CD4-positive, alpha-beta T cell treated with Interleukin-6 for 4 hours (primary cell): ENCODE measurements at regions not wholly inside any gene's neighbourhood (a gene's known extent, or its start where the extent isn't known, plus 50 kb on each side); places are given as distances from the start of the nearest gene placed in this dataset.

Source experiments
- DNase-seq: peaks from one replicate; pipeline ENCODE4 v3.0.0-alpha.2; 2020; ENCODE audit warnings: mixed read lengths

DNA sequence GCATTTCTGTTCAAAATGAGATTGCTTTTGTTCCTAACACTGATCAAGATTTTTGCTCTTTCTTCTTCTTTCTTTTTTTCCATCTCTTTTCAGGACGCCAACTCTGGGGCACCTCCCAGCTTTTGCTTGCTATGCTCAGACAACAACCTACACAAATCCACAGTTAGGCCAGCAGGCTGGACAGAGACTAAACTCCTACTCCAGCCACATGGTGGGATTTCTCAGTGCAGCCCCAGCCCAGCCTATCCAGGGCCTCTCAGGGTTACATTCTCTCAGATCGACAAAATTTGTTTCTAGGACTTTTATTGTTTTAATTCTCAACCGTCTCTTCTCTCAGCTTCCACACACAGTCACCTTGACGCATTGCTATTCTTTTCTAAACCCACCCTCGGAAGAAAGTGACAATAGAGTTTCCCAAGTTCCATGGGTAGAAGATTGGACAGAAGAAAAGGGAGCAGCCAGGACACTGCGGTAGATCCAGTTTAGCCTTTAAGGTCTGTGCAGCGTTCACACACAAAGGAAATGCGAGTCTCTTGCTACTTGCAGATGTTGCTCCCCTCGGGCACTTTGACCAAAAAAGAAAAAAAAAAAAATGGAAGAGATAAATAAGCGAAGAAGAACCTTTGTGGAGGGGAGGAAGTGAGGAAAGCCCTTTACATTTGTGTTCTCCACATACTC, 588.6 kb upstream of the GRAMD2B start:
- no peak for DNase-seq

DNA sequence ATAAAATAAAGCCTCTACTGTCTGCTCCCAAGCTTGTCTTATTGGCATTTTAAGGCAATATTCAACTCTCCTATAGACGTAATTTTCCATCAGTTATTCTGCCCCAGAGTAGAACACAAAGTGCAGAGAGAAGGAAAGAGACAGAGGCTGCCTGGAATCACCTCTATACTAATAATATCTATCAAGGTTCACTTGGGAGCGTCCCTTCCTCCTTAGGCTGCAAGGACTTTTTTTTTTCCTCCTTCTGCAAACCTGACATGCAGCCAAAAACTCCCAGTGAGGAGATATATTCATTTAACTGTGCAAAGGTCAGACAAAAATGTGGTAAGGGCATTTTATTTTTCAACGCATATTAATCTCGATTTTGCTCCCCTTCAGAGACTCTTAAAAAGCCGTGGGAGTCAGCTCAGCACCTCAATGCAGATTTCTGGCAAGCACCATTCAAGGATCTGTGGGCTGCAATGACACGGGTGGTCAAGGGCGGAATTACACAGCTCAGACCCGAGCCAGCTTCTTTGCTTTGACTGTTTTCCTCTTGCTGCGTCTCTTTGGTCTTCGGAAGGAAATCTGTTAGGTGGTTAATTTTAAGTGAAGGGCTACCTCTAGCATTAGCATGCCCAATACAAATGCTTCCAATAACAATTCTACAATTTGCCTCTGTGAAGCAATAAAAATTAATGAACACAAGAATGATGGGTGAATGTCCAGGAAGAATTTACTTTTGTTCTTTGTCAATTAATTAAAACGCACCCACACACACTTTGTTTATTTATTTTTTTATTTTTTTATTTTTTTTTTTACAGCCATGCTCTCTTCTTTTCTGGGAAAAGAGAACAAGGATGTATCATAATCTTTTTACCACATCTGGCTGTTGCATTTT, 587.7 kb upstream of the GRAMD2B start:
- no peak for DNase-seq

DNA sequence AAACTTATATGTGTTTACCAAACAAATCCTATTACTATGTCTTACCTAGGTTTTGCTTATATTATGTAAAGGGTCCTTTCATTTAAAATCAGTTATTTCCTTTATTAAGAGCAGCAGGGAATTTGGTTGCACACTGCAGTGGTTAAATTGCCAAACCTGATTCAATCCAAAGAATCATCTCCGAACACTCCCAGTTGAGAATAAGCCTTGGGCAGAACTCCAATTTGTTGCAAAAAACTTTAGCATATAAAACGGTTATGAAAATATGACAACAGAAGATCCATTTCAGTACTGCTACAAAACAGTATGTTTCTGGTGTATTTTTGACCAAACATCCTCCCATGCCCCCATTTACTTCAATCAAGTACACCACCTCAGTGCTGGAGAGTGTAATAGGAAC, 587.0 kb upstream of the GRAMD2B start:
- DNase-seq: no peak

DNA sequence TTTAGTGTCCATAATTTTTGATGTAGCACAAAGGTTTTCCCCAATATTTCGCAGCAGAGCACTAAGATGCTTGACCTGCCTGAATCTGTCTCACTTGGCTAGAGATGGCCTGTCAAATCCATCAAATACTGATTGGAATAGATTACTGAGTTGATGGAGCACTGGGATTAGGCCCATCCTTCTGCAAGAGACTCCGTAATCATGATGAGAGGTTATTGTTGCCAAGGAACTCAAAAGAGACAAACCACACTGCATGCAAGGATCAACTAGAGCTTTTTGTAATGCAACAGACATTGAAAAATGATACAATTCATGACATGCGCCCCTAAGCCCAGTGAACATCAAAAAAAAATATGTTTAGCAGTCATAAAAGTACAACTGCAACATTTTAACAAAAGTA, 585.3 kb upstream of the GRAMD2B start:
- no peak for DNase-seq

DNA sequence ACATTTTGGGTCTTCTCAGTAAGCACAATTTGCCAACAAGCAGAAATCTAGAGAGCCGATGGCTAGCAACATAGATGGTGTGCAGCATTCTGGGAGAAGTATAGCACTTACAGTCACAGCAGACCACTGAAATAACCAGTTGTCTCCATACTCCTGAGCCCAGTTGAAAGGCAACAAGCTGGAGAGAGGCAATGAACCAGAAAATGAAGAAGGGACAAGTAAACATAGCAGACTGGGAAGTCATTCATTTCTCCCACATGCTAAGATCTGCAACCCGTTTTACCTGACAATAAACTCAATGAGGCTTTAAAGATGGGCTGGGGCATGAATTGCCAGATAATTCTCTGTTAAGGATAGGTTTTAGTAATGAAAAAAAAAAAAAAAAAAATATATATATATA, 575.6 kb upstream of the GRAMD2B start:
- no peak for DNase-seq

DNA sequence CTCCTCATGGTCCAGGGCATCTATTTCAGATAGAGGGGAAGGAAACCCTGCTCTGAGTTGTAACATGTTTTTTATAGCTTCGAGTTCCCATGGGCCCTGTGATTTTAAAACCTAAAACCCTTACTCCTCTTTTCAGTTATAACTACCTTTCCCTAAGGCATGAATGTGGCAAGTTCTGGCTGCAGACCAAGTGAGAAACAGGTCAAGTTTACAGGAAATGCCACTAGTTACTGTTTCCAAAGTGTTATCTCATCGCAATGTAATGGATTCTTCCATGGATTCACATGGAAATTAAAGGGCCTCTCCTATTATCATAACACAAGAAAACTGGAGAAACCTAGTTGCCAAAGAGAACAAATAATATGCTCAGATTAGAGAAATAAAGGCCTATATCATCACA, 574.5 kb upstream of the GRAMD2B start:
- DNase-seq: no peak

DNA sequence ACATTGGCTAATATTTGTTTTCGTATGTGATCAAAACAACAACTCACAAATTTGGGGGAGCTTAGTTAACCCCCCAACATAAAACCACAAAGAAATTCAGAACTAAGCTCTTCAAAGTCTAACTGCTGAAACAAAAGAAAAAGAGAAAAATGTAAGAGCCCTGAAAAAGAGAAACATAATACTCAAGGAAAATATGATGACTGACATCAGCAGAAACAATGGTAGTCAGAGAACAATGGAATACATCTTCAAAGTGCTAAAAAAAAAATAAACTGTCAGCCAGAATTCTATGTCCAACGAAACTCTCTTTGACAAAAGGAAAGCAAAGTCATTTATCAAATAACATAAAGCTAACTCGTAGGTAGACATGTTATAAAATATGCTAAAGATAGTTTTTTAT, 566.3 kb upstream of the GRAMD2B start:
- no peak for DNase-seq

DNA sequence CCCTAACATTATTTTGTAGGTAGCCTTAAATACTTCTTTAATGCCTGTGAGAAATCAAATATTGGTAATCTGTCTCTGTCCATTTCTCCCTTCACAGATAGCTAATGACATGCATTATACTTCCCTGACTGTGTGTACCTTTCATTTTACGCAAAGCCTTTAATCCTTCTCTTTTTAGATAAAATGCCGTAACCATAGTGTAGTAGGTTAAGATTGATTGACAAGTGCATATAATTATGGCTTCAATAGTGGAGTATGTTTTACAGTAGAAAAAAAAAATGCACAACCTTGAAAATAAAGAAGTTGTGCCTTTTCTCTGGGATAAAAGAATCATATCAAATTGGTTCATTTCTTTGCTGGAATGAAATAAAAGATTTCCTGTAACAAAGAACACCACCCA, 559.6 kb upstream of the GRAMD2B start:
- DNase-seq: no peak

DNA sequence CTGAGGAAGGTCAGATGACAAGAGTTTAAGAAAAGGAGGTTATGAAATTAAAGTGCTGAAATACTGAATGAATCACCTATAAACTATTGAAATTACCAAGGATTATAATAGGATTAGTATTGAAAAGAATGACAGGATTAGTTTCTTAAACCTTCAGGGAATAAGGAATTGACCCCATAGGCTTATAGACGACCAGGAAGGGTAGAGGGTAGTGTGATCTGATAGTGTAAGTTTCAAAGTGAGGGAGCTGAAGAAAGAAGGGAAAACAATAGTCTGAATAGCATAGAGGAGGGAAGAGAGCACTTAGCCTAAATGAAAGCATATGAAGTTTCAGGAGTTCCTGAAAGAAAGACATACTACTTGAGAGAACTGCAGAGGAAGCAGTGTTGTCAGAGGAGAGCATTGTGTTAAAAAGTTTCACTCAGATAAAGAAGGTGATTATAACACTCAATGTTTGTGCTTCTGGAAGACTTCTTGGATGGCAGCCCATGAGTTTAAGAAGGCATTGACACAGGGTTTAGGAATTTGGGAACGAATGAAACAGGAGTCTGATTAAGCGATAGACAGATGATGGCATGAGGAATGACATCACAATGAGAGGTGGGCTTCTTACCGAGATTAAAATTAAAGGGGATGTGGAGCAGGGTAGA, 557.9 kb upstream of the GRAMD2B start:
- no peak for DNase-seq

DNA sequence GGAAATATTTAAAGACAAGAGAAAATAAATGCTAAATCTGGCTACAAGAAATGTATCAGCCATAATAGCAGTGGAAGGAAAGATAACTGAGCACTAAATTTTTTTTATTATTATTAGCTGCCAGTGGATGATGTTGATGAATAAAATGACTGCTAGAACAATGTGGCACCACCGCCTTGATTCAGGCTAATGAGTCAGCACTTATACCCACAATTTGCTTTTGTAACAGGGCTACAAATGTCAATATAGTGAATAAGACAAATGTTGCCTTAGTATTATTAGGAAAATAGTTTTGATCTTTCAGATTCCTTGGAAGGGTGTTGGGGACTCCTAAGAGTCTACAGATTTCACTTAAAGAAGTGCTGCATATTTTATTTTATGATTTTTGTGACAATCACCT, 555.2 kb upstream of the GRAMD2B start:
- no peak for DNase-seq

DNA sequence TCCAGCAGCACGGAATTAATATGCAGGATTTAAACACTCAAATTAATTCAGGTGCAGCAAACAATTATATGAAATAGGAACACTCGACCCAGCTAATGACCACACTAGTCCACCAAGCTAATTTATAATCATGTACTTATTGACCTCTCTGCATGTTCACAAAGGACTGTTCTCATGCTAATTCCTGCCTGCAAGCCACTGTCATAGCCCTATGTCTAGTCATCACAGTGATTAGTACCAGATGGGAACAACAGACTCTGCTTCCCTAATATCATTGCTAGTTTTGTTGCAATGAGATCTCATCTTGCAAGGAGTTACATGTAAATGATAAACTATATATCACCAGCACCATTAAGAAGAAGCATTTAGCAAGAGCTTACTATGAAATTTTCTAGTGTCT, 553.0 kb upstream of the GRAMD2B start:
- DNase-seq: no peak

DNA sequence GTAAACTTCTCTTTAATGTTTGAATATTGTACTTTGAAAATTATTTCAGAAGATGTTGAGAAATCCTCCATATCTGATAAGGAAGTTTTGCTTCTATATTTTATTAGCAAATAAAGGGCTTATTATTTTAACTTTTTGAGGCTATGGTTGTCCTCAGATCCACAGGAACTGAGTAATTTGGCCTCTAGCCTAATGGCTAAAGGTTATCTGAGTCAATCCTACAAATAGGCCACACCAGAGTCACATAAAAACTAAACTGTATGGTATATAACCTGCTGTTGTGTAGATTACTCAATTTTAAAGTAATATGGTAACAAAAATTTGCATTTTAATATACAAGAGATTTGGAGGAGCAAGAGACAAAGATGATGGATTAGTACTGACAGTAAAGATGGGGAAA, 549.2 kb upstream of the GRAMD2B start:
- DNase-seq: no peak

DNA sequence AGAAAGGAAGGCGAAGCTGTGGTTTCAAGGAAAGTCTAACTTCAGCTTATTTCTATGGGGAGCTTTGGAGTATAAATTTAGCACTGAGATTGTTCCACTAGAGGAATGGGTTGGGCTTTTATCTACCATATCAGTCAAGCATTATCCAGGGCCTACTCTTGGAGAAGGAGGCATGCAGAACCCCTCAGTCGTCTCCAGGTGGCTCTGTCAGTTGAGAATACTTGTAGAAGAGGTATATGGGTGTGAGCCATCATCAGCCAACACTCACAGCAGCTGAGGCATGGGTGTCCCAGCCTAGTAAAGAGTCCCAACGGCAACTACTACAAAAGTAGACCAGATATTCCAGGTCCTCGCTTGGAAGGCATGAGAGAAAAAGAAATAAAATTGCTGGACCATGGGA, 548.5 kb upstream of the GRAMD2B start:
- DNase-seq: no peak

DNA sequence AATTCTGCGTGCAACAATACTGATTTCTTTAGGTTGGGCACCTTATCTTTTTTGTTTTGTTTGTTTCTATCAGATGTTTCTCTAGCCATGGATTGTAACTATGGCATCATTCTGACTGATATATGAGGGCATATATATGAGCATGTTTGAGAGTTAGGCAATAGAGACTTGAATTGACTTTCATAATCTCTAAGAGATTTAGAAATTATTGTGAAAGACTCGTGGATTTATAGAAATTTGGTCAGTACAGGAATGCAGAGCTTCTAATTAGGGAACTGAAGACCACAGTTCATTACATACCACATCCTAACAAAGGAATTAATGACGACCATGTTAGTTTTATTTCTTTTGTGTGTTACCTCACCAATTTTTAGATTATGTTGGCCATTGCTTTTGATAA, 546.0 kb upstream of the GRAMD2B start:
- DNase-seq: no peak

DNA sequence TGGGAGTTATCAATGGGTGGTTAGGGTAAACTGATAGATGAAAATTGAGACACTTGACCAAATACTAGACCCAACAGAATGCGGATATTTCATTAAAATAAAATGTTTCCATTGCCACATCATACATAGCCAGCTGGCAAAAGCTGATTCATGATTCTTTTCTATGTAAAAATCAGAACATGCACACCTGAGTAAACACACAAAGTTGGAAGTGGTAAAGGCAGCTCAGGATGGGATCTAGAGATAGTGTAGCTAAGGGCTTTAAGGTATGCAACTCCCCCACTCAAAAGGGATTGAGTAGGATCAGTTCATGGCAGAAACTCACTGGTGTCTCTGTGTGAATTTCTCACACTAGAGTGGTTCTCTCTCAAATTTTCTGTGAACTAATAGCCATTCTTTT, 541.1 kb upstream of the GRAMD2B start:
- DNase-seq: no peak

DNA sequence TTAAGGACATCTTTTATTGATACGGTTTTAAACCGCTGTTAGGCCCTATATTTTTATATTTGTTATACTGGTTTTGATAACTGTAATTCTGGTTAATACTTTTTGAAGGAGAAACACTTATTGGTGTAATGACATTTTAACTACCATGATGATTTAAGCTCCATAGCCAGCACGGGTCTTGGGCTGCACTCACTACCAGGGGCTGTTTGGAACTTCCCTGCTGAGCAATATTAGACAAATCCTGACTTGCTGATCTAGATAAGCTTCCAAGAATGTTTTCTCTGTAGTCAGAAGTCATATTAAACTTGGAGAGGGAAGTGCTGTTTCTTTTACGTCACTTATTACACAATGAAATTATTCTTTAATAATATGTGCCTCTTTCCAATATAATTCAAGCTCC, 540.0 kb upstream of the GRAMD2B start:
- no peak for DNase-seq

DNA sequence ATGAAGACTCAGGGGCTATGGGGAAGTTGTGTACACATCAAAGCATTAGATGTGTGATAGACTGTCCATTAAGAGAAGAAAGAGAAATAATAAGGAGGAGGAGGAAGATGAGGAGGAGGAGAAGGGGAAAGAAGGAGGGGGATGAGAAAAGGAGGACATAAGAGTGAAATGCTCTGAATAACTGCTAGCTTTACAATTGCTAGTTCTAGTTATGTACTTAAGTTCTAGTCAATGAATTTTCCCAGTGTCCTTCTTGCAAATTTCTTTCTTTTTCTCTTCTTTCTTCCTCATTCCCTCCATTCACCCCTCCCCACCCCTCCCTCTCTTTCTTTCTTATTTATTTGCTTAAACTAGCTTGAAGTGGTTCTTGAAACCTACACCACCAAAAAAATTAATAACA, 534.9 kb upstream of the GRAMD2B start:
- no peak for DNase-seq

DNA sequence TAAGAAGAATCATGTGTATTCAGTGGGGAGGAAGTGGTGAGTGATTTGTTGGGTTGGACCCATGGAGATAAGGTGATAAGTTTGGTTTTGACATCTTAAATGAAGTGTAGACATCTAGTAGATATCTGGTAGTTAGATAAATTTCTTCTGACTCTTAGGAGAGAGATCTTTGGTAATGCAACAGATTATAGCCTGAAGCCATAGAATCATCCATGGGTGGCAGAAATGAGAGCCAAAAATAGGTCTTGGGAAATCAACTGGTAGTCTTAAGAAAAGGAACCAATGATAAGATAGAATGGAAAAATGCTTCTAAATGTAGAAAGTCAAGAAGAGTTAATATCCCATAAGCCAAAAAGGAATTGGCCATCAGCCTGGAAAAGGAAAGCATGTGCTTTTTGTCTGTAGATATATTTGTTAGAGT, 532.7 kb upstream of the GRAMD2B start:
- no peak for DNase-seq

DNA sequence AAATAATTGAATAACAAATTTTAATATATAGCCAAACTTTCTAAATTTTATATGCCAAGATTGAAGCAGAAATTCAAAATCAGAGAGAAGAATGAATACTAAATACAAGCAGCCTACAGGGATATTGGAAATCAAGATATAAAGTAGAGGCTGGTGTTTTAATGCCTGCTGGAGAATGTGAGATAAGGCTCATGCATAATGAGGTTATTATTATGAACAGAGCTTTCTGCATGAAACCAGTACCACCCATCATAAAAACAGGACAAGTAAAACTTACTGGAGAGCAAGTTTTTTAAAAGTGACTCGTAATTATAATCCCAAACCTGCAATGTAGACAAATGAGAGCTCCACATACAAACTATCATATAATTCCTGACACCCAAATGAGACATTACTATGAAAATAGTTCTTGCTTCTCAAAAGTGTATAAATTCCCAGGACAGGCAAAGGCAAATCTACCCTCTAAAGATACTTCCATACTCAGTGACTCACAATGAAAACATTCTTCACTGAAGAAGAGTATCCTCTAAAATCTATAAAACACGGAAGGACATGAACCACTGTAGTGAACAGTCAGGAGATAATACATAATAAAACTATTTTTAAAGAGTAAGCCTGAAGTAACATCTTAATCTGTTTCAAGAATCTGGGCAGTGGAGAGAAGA, 532.0 kb upstream of the GRAMD2B start:
- no peak for DNase-seq

DNA sequence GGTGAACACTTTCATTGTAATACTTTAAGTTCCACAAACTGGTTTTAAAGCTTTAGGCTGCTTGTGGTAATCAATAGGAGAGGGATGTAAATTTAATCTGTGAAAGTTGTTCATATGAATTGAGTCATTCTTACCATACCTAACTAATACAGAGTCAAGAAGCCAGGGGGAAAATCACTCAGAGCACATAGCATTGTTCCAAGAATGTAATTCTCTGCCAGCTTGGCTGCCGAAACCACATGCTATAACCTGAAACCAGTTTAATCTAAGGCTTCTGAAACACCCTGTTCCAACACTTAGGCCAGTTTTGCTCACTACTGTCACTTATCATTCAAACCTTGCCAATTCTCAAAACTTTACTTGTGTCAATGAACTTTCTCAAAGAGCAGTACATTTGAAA, 528.8 kb upstream of the GRAMD2B start:
- no peak for DNase-seq

DNA sequence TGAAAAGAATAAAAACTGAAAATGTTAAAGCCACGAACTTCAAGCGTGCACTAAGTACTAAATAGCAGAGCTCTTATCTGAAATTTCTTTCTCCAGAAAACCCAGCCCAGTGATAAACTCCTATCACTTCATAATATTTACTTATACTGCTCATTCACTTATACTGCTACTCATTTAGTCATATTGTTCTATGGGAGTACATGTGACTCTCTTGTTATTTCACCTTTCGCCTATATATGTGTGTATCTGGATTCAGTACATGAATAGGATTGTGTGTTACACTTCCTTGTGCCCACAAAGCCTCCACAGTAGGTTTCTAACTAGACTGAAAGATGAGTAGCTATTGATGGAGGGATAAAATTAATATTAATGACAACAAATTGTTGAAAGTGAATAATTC, 526.8 kb upstream of the GRAMD2B start:
- no peak for DNase-seq

DNA sequence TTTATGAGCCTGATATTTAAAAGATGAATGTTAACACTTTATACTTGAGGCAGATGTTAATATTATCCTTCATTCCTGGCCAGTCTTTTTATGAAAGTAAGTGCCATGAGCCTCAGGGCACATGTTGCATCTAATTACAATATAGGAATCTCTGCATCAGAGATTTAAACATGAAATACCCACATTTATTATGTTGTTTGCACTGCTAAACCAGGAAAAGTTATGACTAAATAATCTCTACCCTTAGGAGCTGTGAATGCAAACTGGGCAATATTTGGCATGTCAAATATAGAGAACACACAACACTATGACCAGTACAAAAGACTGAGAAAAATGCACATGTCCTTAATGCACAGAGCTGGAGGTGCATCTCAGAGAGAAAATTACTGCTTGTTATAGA, 526.1 kb upstream of the GRAMD2B start:
- DNase-seq: no peak

DNA sequence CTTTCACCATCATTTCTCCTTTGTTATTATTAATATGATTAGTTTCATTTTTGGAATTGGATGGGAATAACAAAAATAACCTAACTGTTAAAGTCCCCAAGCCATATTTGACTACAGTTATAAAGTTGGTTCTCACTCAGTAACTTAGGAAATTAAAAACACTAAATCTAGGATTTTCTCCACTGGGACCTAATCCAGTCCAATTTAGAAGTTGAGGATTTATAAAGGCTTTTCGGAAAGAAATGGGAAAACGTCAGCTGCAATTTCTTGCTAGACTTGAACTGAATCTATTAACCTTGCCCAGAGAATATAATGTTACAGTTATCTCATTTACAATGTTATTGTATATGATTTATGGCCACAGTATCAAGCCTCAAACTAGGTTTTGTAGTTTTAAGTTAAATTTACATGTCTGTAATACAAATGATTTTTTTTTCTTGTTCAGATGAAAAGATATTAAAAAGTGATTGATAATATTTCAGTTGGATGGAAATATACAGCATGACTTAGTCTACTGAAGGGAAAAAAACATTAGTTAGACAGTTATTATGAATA, 524.3 kb upstream of the GRAMD2B start:
- no peak for DNase-seq
